Activated CD8-positive, alpha-beta T cell treated with anti-CD3 and anti-CD28 coated beads for 36 hours (primary cell): ENCODE measurements at regions not wholly inside any gene's neighbourhood (a gene's known extent, or its start where the extent isn't known, plus 50 kb on each side); places are given as distances from the start of the nearest gene placed in this dataset.

ENCODE experiments used
- ATAC-seq: fragments of 200-7000 bp; cut with Tn5 transposase; one replicate; pipeline ENCODE4 v1.10.0; 2021; ENCODE audit warnings: mild to moderate bottlenecking, moderate library complexity
- CTCF ChIA-PET: fragments of 350-600 bp; sonication (Branson Sonifier 250); formaldehyde crosslinking; loops from one replicate; lab custom pipeline; 2021; ENCODE audit warnings: antibody characterized with exemption; lab: Charles Lee
- POLR2A ChIA-PET: fragments of 350-600 bp; sonication (Branson Sonifier 250); formaldehyde crosslinking; loops from one replicate; lab custom pipeline; 2021; ENCODE audit warnings: antibody characterized with exemption; lab: Charles Lee
- DNase-seq: peaks from one replicate; pipeline ENCODE4 v3.0.0-alpha.2; 2020
- H3K27ac Mint-ChIP-seq: one replicate; pipeline ENCODE4 v1.8.0; 2021; ENCODE audit warnings: mild to moderate bottlenecking, mixed read lengths
- H3K27me3 Mint-ChIP-seq: one replicate; pipeline ENCODE4 v1.8.0; 2021; ENCODE audit warnings: mixed read lengths
- H3K36me3 Mint-ChIP-seq: one replicate; pipeline ENCODE4 v1.8.0; 2021; ENCODE audit warnings: low read depth, mixed read lengths
- H3K4me1 Mint-ChIP-seq: one replicate; pipeline ENCODE4 v1.8.0; 2021; ENCODE audit warnings: low read depth, mixed read lengths
- H3K4me3 Mint-ChIP-seq: one replicate; pipeline ENCODE4 v1.8.0; 2021; ENCODE audit warnings: mild to moderate bottlenecking, moderate library complexity, mixed read lengths
- H3K9me3 Mint-ChIP-seq: one replicate; pipeline ENCODE4 v1.8.0; 2021; ENCODE audit warnings: mixed read lengths
- CTCF ChIP-seq: fragments of 200-600 bp; IDR thresholded peaks from one replicate; pipeline ENCODE4 v1.8.0; 2022; ENCODE audit warnings: antibody characterized with exemption, mild to moderate bottlenecking
- intact Hi-C: fragments of 100-400 bp; cut with micrococcal nuclease; formaldehyde crosslinking; loops from one replicate; pipeline ENCODE4 v1.10.0; 2022

GRCh38 chr2:120988700-120989511 is 253.2 kb downstream of the GLI2 start:
- H3K9me3 Mint-ChIP-seq, result no peaks in the 10 kb centered on the region
- intact Hi-C loops, result no loop called here
- H3K4me3 Mint-ChIP-seq, result no peak overlapping the region
- CTCF ChIA-PET, result no interaction called here
- H3K27me3 Mint-ChIP-seq, result no peaks in the 10 kb centered on the region
- no peak overlapping the region for H3K27ac Mint-ChIP-seq
- POLR2A ChIA-PET, result no interaction called here
- no peaks in the 10 kb centered on the region for H3K4me1 Mint-ChIP-seq
- ATAC-seq, result no peak
- no peak for TF ChIP-seq CTCF
- DNase-seq, result no peak
- H3K36me3 Mint-ChIP-seq, result no peaks in the 10 kb centered on the region

GRCh38 chr2:120989512-120990441 is 254.1 kb downstream of the GLI2 start:
- Mint-ChIP-seq H3K36me3 (no peaks in the 10 kb centered on the region), H3K9me3 (no peaks in the 10 kb centered on the region), H3K27ac (no peak overlapping the region), H3K4me3 (no peak overlapping the region), H3K4me1 (no peaks in the 10 kb centered on the region), H3K27me3 (no peaks in the 10 kb centered on the region)
- ChIA-PET POLR2A (no interaction called here), CTCF (interaction anchor here (0.5 kb wide), 1 partner anchor 174 kb away, joined by 3 read pairs; no protein-coding TSS in a partner anchor)
- ATAC-seq (no peak), DNase-seq (no peak)
- intact Hi-C loops, result no loop called here
- no peak for TF ChIP-seq CTCF

GRCh38 chr2:120990451-120990871 is 254.8 kb downstream of the GLI2 start:
- Mint-ChIP-seq H3K4me1 (no peaks in the 10 kb centered on the region), H3K4me3 (no peak overlapping the region), H3K27me3 (no peaks in the 10 kb centered on the region), H3K27ac (no peak overlapping the region), H3K9me3 (no peaks in the 10 kb centered on the region), H3K36me3 (no peaks in the 10 kb centered on the region)
- POLR2A ChIA-PET, result no interaction called here
- intact Hi-C loops, result no loop called here
- DNase-seq (no peak), ATAC-seq (no peak)
- CTCF ChIA-PET, result no interaction called here
- TF ChIP-seq CTCF, result no peak

- POLR2A ChIA-PET, result no interaction called here
- H3K4me3 Mint-ChIP-seq, result no peak overlapping the region
- no peak for TF ChIP-seq CTCF
These were observed 255.8 kb downstream of the GLI2 start for GRCh38 chr2:120991441-120991840.

More at GRCh38 chr2:120991441-120991840, 255.8 kb downstream of the GLI2 start:
- CTCF ChIA-PET, result no interaction called here
- Mint-ChIP-seq H3K27me3 (no peaks in the 10 kb centered on the region), H3K9me3 (no peaks in the 10 kb centered on the region), H3K27ac (no peak overlapping the region), H3K36me3 (no peaks in the 10 kb centered on the region), H3K4me1 (no peaks in the 10 kb centered on the region)
- ATAC-seq (no peak), DNase-seq (no peak)
- intact Hi-C loops, result no loop called here
